Renal cortex interstitium (tissue), 11 donors: ENCODE measurements at regions not wholly inside any gene's neighbourhood (a gene's known extent, or its start where the extent isn't known, plus 50 kb on each side); places are given as distances from the start of the nearest gene placed in this dataset.
A peak's percentile ranks its signal among the peaks of the same experiment; 100 is the strongest.
"Not testable (repeated sequence)": the region's sequence is repeated elsewhere in the genome, so short reads cannot be mapped to it uniquely, and the experiment has no call there.

Experiments used
- DNase-seq, 11 donors: peaks; one replicate each; pipeline ENCODE4 v3.0.0-alpha.2; 2013; ENCODE audit warnings: low read depth in 9 of 11, low spot score in 4 of 11; ENCODE audit errors: extremely low read depth in 1 of 11

DNA sequence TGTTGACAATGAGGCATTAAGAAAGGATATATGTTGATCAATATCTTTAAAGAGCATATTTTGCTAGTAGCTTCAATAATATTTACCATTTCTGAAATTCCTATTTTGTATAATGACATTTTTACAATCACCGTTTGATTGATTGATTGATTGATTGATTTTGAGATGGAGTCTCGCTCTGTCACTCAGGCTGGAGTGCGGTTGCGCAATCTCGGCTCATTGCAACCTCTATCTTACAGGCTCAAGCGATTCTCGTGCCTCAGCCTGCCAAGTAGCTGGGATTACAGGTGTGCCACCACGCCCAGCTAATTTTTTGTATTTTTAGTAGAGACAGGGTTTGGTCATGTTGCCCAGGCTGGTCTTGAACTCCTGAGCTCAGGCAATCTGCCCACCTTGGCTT lies 150.9 kb upstream of the TEX13D start:
- not testable (repeated sequence) for DNase-seq

DNA sequence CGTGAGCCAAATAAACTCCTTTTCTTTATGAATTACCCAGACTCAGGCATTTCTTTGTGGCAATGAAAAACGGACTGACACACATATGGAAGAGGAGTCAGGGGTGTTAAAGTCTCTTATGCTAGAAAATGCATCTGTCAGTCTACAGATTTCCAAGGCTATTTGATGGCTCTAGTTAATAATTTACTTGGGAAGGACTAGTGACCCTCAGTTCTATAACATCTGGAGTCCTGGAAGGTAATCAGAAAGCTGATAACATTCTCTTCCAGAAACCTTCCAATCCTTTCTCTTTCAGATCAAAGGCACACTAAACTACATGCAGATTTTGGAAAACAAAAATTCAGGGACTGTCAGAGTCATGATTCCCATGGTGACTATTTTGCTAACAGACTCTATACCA lies 142.0 kb upstream of the TEX13D start:
- DNase-seq, result no peak

DNA sequence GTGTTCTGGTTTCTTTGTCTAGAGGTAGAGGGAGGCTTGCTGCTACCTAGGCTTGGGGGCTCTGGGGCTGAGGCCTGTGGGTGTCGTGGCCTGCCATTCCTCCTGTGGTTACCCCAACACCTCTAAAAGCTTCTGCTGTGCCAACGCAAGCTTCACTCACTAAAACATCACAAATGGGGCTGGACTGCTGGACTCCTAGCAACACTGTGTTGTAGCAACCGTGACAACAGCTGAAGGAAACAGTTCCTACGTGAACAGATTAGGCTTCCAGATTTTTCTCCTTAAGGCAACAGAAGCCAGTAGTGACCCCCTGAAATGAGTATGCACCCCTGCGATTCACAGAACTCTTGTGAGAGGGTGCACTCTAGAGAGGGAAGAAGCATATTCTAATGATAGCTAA lies 138.3 kb upstream of the TEX13D start:
- DNase-seq, result peak in 1 of 11 donors; percentile 15

DNA sequence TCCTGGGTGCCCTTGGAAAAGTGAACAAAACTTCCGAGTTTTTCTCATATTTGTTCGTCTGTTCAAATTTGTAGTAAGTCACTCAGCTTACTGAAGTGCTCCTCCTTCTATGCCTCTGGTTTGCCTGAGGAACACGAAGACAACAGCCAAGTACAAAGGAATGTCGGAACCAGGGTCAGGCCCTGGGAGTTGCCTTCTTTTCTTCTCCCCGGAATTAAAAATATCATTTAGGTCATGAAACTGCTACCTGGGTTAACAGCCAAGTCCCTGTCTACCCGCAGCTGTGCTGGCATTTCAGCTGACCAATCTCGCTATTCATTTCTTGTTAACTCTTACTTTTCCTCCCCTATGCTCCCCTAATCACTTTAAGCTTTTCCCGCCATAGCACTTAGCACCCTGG lies 137.6 kb upstream of the TEX13D start:
- no peak for DNase-seq

DNA sequence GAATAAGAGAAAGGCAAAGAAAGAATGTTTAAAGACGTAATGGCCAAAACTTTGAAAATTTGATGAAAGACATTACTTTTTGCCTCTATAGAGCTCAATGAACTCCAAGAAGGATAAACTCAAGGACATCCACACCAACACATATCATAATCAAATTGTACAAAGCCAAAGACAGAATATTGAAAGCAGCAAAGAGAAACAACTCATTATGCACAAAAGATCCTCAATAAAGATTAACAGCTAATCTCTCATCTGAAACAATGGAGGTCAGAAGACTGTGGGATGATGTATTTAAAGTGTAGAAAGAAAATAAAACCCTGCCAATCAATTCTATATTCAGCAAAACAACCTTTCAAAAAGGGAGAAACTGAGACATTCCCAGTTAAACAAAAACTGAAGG lies 129.1 kb upstream of the TEX13D start:
- DNase-seq, result no peak

DNA sequence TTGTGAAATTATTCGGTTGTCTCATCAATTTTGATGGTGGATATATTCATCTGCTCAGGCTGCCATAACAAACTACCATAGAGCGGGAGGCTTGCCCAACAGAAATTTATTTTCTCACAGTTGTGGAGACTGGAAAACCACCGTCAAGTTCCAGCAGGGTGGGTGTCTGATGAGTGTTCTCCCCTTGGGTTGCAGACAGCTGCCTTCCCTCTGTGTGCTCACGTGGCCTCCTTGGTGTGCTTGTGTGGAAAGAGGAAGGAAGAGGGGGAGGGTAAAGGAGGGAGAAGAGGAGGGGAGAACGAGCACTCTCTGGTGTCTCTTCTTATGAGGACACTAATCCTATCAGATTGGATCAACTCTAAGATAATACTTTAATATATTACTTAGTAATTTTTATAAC lies 123.8 kb upstream of the TEX13D start:
- DNase-seq, result no peak

DNA sequence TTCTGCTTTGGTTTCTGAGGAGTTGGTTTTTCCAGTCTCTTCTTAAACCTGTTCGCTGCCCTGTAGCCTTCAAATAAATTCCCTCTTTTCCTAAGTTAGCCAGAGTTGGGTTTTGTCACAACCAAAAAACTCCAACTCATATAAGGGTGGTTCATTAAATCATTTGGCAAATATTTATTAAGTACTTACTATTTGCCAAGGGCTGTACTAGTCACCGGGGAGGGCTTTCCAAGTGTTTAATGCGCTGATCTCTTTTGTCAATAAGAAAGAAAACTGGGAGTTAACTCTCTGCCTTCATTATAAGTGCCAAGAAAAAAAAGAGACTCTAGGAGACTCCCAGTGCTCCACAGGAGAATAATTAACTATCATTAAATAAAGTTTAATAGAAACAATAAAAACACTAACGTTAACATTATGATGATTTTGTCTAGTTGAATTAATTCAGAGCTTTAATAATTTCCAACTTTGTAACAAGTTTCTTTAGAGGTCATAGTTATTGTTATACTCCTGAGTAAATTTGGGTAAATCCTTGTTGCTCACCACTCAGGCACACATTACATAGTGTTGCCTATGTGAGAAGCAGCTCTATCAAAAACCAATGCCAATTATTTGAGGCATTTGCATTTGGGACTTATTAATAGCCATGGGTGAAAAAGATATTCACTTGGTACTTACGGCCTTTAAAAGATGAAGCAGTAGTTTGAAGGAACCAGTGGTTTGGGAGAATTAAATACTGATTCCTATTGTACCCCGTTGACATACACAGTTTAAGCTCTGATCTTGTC lies 122.5 kb upstream of the TEX13D start:
- DNase-seq, result no peak

DNA sequence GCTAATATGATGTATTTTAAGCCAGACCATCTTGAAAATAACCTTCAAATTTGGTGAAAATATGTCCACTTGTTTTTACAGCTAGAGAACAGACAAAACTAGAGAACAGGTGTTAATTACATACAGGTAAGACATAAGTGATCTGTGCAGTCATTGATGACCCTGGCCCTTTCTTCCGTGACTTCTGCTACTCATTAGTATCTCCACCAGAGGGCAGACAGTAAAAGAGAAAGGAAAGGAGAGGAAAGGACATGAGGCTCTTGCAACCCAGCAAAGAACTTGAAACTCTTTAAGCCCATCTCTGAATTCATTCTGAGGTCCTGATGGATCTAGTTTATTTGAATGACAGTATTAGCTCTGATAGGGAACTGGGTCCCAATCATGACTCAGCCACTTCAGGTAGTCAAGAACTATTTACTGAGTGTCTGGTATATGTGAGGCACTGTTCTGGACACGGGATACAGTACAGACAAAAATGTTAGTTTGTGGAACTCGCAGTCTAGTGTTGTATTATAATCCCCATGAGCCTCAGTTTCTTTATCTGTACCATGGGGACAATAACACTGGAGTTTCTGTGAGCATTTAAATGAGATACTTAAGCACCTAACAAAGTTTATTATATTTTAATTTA lies 121.0 kb upstream of the TEX13D start:
- DNase-seq, result no peak

DNA sequence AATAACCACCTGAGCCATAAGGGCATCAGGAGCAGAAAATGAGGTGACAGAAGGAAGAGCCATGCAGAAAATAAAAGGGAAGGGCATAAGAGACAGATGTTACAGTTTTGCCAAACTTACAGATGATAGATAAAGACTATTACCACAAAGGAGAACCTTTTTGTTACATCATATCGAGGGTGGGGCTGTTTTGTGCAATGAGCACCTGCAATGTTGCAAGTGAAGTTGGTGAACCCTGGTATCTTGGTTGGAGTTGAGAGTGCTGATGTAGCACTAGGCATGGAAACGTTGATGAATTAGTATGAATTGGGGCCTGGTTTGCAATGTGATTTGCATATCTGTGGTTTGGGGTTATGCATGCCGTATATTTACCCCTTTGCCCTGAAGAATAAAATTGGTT lies 119.8 kb upstream of the TEX13D start:
- DNase-seq, result no peak

DNA sequence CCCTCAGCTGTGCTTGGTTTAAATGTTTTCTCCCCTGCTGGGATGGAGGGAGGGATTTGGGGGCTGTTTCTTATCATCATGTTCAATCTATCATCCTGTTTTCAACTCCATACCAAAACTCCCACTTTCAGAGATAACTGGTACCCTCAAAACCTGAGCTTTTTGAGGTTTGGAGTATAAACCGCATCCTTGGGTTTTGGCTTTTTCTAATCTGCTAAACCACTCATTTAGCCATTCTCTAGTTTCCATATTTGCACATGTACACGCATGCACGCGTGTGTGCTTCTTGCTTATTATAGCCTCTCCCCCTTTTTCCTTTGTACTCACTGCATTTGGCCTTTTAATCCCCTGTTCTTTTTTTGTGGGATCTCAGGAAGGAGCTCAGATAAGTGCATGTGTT lies 116.7 kb upstream of the TEX13D start:
- DNase-seq, result no peak

DNA sequence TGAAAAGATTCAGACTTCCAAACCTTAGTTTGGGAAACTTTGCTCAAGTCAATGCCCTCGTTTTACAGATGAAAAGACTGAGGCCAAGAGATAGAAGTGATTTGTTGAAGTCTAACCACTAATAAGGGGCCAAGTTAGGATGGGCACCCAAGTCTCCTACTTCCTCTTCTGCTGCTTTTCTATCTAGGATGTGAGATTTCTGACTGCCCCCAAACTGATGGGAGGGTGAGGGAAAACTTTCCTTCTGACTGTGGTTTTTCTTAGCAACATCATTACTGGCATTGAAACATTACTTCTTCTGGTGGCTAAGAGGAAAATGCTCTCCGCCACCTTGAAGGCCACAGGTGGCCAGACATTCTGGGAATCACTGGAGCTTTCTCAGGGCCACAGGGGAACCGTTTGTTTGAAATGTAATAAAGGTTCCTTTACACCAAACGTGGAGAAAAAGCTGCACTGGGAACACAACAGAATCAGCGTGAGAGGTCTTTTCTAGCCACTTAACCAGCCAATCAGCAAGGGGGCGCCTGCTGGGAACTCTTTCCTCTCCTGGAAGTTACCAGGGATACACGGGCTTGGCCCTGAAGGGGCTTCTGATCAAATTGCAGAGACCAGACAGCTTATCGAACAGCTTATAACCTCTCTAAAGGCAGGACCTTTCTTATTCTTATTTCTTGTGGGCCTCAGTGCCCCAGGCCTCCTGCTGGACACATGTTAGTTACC lies 115.9 kb upstream of the TEX13D start:
- no peak for DNase-seq

DNA sequence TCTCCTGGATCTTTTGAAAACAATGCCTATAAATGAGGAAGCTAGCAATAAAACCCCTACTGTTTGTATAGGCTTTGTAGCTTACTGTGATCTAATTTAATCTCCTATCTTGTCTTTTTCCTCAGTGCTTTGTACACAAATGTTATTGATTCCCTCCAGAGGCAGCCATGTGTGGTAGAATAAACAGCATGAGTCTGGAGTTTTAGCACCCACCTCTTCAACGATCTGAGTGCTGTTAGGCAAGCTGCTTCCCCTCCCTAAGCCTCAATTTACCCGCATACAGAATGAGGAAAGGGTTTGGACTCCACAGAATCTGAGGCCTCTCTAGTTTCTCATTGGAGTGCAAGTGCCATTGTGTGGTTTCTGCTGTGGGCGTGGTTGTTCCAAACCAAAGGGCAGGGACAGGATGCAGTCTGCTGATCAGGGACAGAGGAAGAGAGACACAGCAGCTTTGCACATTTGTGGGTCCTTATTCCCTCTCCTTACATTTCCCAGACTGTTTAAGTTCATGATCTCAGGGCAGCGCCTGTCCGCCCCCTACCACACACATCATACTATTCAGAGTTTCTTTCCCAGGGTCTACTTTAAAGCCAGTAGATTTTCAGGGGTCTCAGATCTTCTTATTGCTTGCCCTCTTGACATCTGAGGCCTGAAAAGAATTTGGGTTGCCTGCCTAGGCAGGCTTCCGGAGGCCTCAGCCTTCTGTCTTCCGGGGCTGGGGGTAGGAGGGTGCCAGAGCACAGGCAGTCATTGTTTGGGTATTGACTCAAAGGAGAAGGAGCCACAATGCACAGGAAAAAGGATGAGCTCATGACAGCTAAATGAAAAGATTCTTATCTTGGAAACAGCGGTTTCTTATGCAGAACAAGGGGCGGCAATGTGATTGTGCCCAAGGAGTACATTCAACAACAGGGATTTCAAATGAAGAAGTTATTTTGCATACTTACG lies 114.9 kb upstream of the TEX13D start:
- DNase-seq, result no peak

DNA sequence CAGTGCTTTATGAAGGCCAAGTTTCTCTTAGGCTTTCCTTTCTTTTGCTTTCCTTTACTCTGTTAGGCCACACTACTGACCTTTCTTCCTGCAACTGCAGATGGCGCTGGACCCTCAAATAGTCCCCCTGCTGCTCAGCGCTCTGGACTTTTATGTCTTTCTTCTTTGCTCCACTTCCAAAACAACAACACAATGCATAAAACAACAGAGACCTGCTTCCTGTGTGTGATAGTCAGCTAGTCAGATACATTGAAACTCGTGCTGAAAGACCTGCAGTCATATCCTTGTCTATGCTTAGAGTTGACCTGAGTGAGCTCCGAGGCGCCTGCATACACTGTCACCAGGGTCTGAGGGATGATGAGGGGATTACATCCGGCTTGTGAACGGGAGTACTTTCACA lies 108.9 kb upstream of the TEX13D start:
- DNase-seq, result peak in 1 of 11 donors; percentile 9

DNA sequence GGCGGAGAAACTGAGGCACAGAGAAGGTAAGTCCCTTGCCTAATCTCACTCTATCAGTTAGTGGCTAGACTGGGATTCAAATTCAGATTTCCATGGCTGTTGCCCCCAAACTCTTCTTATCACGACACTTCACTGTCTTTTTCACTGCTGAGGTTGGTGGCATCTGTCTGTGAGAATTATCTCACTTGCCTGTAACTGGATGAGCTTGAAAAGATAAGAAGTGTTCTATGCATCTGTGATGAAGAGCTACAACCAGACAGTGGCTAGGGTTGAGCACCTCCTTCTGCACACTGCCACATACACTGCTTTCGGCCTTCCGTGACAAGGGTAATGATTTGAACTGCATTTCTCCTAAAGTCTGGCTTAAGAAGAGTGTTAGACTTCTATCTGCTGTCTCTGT lies 107.9 kb upstream of the TEX13D start:
- DNase-seq, result no peak

DNA sequence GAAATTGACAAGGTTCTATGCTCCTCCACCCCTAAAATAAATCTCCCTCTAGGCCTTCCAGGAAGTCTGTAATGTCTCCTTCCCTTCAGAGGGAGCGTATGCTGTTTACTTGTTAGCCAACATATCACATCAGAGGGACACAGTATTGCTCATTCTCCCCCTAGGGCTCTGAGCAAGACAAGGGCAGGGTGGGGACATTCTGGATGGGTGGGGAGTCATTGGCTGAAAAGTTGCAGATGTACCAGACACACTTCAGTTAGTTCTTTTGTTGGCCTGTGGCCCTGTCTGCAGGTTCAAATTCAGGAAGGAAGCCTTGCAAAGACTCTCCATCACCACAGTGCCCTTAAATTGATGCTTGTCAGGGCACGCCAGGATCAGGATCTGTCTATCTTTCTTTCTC lies 106.3 kb upstream of the TEX13D start:
- no peak for DNase-seq

DNA sequence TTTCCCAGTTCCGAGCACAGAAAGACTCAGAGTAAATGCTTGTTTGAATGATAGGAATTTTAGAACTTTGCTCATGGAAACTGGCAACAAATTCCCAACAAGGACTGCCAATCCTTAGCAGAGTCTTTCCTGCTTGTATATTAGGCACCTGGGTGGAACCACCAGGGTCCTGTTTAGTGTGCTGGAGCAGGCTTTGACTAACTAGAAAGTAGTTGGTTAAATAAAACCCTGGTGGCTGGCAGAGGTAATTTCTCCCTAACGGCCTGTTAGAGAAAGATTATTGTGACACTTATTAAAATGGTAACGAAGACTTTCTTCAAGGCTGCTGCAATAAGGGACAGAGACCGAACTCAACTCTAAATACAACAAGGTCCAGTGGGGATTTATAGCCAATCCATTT lies 103.6 kb upstream of the TEX13D start:
- DNase-seq, result no peak

DNA sequence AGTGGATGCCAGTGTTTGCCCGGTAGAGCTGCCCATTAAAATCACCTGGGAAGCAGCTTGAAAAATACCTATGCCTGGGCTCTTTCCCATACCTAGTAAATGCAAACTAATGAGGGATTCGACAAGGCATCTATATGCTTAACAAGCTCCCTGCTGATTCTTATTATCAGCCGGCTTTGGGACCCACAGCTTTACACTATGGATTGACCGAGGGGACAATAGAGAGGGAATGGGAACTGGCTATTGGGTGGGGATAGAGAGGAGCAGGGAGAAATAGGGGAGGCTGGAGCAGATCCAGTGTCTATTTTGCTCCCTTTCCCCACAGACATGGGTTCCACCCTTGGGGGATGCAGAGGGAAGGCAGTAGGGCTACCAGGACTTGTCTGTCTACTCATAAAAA lies 103.1 kb upstream of the TEX13D start:
- no peak for DNase-seq

DNA sequence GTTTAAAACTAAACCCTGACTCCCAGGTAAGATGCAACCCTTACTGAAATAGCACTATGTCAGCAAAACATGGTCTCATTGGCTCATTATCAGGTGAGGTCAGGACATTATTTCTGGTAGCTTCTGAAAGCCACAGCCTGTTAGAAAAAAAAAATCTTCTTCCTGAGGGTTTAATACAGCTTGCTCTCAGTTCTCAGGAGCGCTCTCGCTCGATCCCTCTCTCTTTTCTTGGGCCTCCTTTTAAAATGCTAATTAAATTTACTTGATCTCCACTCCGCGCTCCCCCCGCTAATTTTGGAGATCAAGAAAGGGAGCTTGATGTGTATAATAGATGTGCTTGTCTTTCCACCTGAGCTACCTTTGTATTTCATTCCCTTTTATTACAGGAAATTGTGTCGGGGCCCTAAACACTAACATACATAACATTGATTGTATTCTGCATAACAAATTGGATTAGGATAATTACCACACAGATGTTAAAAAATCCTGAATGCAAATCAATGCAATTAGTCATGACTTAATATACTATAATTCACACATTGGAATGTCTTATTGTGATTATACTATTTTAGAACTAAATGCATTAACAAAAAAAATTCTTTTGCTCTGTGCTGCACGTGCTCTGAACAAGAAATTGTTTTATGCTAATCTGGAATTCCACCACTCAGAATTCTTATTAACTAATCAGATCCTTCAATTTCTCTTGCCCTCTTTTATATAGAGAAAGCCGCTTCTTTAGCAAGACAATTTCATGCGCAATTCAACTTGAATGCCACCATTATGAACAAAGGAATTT lies 101.6 kb upstream of the TEX13D start:
- DNase-seq, result no peak

DNA sequence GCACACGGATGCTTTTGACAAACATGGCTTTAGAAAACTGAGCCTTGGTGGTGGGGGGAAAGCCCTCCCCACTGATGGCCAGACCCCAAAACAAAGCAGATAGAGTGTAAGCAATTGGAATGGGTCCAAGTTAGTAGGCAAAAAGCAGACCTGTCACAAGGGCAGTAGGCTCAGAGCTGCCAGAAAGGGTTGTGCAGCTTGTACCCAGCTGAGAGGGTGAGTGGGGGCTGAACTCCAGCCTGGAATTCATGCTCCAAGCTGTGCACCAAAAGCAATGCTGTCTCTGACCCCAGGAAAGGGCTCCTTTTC lies 101.1 kb upstream of the TEX13D start:
- no peak for DNase-seq
